ENCODE measurements at regions not wholly inside any gene's neighbourhood (a gene's known extent, or its start where the extent isn't known, plus 50 kb on each side); places are given as distances from the start of the nearest gene placed in this dataset.

DNA sequence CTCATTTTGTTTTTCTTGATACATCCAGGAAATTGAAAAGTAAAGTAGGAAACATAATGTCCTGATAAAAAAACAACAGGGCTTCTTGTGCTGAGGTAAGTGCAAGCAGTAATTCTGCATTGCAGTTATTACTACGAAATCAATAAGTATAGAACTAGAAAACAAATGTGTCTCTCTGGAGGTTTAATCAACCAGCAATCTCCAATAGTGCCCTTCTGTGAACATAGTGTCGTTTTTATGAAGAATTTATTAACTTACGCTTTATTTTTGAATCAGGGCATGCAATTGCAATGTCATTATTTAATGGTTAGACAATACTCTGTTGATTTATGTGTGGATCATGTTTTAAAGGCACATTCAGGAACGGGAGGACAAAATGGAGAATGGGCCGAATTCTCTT lies 494.1 kb upstream of the NOVA1 start:
- DNase-seq (ENCODE audit: low spot score): no peak

DNA sequence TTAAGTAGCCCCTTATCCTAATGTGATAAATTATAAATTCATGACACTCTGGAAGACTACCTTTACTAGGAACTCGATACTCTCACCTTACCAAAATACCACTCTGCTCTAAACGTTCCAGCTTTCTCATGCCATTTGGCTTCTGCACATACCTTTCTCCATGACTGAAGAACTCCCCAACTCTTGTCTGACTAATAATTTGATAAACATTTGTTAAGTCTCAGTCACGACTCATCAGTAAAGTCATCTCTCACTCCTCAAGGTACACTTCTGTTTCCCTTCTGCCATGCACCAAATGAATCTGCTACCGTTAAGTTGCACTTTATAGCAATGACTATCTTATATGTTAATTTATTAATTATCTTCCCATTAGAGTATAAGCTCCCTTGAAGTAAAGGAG lies 498.3 kb upstream of the NOVA1 start:
- no peak for DNase-seq (ENCODE audit: low spot score)

DNA sequence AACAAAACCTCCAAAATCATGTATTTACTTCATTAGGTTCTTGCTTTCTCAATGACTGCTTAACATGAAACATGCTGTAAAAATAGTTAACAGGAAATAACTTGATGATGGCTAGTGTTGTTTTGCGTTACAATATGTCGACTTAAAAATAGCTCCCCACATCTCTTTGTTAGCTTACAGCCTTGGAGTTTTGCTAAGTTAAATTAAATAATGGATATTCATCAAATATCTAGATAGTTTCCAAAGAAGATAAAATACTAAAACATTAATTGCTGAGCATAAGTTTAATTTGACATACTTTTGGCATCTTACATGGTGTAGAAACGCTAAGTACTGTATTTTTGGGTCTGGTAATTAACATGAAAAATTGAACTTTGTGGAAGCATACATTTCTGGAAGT lies 500.6 kb upstream of the NOVA1 start:
- no peak for DNase-seq (ENCODE audit: low spot score)

DNA sequence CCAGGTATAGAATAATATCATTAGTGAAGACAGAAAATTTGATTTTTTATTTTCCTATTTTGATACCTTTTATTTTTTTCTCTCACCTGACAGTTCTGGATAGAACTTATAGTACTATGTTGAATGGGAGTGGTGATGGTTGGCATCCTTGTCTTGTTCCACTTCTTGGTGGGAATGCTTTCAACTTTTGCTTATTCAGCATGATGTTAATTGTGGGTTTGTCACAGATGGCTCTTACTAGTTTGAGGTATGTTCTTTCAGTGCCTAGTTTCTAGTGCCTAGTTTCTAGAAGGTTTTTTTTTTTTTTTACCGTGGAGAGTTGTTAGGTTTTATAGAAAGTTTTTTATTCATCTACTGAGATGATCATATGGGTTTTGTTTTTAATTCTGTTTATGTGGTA lies 516.3 kb upstream of the NOVA1 start:
- DNase-seq (ENCODE audit: low spot score): no peak

DNA sequence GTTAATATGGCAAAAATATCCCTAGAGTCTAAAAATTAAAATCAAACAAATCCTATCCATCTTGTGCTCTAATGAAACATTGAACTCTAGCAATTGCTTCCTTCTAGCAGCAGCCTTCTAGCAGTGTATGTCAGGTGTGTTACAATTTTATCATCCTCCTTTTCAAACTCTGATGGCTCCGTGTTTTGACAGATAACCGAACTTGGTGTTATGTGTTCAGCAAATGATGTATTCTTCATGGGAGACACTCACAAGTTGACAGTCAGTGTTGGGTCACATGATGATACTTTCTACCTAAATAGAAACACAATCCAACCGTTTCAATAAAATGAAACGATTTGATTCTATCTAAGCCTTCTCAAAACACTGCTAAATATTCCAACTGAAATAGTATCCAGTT lies 525.3 kb upstream of the NOVA1 start:
- no peak for DNase-seq (ENCODE audit: low spot score)

DNA sequence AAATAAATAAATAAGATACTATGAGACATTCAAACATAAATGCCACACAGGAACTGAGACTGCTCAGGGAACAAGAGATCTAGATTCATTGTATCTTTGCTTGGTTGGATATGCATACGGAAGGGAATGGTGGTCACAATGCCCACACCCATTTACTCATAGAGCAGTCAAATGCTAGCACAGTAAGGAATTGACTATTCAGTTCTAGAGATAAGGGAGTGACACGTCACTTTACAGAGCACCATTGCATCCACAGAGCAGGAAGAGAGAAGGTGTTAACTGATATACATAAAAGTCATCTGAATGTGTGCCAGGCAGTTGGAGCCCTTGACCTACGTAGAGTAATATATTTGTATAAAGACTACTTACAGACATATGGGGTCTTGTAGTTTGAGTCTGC lies 530.0 kb upstream of the NOVA1 start:
- no peak for DNase-seq (ENCODE audit: low spot score)

DNA sequence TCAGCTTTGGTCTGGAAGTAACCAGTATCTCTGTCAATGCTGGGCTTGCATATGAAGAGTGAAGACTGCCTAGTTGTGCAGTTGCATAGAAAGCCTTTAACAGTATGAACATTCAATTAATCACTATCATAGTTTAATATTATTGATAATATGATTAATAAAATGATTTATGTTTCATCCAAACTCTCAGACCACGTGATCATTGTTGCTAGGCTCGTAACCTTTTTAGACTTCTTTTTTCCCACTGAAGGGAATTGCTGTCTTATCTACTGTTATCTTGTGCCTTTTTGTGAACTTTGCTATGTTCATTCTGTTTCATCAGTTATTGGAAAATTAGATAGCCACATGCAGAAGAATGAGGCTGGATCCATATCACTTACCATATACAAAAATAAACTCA lies 536.4 kb upstream of the NOVA1 start:
- no peak for DNase-seq (ENCODE audit: low spot score)

DNA sequence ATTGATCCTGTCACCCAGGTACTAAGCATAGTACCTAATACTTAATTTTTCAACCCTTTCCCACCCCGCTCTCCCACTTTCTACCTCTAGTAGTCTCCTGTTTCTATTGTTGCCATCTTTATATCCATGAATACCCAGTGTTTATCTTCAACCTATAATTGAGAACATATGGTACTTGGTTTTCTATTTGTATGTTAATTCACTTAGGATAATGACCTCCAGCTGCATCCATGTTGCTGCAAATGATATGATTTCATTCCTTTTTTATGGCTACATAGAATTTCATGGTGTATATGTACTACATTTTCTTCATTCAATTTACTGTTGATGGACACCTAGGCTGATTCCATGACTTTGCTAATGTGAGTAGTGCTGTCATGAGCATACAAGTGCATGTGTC lies 547.3 kb upstream of the NOVA1 start:
- no peak for DNase-seq (ENCODE audit: low spot score)

DNA sequence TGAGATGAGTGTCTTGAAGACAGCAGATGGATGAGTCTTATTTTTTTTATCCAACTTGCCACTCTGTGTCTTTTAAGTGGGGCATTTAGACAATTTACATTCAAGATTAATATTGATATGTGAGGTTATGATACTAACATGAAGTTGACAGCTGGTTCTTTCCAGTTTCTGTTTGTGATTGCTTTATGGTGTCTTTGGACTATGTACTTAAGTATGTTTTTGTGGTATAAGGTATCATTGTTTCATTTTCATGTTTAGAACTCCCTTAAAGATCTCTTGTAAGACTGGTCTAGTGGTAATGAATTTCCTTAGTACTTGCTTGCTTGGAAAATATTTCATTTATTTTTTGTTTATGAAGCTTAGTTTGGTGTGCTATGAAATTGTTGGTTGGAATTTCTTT lies 550.3 kb upstream of the NOVA1 start:
- DNase-seq (ENCODE audit: low spot score): no peak

DNA sequence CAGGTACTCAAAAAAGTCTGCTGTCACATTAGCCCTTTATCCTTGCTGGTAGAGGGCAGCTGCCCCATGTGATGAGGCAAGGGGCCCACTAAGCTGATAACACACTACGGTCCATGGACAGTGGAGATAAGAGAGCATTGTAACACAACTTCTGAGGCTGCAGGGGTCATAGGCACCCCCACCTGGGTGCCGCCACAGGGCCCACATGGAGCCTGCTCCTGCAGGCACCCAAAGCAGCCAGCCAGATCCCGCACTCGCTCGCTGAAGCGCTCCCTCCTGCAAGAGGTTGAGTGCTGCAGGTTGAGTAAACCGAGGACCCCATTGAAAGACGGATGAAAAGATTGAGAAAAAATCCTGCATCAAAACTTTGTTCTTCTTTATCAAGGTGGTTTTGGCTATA lies 566.3 kb upstream of the NOVA1 start:
- no peak for DNase-seq (ENCODE audit: low spot score)

DNA sequence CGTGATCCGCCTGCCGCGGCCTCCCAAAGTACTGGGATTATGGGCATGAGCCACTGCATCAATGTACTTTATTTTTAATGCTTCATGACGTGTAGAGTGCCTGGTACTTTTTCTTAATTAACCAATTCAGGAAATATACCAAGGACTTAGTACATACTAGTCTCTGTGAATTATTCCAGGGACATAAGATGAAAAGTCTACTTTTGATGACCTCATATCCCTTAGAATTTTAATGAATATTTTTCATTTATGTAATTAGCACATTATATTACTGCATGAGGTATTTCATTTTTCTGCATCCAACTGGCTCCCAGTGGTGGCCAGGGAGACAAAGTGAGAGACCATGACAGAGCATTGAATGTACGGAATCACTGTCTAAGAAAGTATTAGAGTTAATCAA lies 577.7 kb upstream of the NOVA1 start:
- DNase-seq (ENCODE audit: low spot score): no peak

DNA sequence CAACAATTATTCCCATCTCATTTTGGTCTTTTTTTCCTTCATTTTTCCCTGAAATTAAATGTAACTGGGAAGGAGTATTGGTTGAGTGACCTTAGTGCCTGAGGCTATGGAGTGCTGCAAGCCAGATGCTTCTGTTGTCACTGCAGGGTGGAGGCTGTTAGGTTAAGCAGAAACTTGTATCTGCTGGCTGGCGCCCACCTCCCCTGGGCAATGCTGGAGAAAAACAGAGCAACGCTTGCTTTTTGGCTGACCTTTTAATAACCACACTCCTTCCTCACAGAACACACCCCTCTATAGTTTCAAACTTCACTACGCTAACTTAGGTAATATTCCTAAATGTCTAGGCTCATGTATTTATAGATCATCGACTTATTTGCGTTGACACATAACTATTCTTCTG lies 583.5 kb upstream of the NOVA1 start:
- no peak for DNase-seq (ENCODE audit: low spot score)

DNA sequence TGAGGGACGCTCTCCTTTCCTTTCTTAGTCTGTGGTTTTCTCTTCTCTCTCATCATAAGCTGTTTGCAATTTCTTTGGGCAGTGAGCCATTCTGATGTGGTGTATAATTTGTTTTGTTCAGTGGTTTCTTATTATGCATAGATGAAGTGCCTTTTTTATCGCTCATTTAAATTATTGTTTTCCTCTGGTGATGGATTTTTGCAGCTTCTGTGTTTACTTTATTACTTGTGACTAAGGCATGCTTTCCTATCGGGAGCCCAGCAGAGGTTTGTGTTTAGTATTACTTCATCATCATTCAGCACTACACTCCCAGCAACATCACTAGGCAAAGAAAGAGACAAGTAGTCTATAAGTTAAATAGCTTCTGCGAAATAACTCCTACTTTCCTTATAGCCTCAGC lies 586.6 kb upstream of the NOVA1 start:
- DNase-seq (ENCODE audit: low spot score): no peak

DNA sequence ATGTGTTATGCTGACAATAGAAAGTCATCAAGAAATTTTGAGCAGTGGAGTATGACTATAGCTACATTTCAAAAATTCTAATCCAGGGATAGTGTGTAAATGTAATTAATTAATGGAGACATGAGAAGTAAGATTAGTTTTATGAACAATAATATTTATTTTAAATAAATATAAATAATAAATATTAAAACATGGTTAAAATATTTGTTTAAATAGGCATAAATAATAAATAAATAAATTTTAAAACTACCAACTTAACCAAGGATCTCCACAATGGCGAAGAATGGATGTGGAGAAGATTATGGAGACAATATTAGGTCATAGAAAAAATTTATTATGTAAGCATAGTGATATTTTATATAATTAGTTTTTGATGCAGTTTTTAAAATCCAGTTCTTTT lies 588.2 kb upstream of the NOVA1 start:
- no peak for DNase-seq (ENCODE audit: low spot score)

DNA sequence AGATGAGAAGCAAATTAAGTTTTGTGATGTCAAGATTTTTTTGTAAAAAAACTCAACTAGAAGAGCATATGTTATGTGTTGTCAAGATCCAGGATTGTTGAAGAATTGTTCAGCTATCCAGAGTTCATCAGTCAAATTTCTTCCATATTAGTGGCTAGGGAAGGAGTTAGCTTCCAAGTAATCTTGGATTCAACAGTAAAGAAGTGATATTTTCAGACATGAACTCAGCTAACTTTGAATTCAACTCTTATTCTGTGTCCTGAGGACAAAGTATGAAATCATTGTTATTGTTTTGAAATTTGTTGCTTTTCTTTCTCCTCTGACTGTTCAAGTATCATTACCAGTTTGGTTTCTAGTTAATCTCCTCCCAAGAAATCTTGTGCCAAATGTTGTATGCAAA lies 589.3 kb upstream of the NOVA1 start:
- DNase-seq (ENCODE audit: low spot score): no peak

DNA sequence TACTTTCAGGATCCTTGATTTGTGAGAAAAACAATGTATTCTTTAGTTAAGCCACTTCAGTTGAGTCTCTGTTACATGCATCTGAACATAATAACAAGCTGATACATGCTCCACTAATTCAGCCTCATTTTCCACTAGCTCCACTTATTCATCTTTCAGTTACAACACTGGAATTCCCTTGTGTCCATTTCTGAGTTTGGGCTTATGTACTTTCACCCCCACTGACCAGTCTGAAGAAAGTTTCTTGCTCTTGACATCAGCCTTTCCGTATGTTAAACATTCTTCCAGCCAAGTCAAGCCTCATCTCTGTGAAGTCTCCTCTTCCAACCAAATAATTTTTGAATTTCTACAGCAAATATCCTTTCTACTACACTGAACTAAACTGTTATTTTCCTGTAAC lies 592.5 kb upstream of the NOVA1 start:
- no peak for DNase-seq (ENCODE audit: low spot score)

DNA sequence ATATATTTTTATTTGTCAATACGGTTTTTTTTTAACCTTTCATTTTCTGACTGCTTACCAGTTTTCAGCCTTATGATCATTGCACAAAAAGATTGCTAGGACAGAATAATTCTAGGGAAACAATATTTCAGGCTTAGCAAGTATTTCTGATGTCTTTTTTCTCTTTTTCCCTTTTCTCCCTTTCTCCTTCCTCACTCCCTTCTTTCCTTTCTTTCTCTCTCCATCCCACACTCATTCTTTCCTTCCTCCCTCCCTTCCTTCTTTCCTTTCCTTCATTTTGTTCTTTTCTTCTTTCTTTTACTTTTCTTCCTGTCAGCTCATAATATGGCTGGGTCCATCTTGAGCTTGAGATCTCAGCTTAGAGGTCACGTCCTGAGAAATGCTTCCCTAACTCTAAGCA lies 601.4 kb upstream of the NOVA1 start:
- no peak for DNase-seq (ENCODE audit: low spot score)

DNA sequence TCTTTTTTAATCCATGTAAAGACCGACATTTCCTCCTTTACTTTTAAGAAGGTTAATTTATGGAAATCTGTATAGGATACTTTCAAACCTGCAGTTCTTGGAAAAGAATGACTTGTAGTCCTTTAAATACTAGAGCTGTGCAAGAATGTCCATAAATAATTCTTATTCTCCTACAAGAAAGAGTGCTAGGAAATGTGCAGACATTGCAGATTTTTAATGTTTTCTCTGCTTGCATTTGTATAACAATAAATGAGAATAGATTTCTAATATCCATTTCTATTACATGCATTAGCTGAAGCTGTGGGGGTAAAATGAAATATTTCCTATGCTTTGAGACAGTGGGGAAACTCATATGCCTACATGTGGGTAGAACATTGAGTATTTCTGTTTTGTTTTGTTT lies 607.2 kb upstream of the NOVA1 start:
- no peak for DNase-seq (ENCODE audit: low spot score)

DNA sequence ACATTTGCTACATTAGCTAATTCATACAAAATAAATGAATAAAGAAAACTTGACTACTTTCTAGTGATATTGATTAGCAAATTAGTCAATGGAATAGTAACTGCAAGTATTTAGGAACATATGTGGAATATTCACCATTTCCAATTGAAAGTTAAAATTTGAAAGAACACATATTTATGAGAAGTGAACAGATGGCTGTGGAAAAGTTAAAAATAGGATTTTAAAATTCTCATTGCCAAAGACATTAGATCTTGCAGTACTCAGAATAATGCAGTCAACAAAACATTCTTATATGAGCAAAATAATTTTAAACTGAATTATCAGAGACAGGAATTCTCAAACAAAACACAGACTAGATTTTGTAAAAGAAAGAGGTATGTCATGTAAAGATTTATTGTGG lies 613.9 kb upstream of the NOVA1 start:
- no peak for DNase-seq (ENCODE audit: low spot score)

DNA sequence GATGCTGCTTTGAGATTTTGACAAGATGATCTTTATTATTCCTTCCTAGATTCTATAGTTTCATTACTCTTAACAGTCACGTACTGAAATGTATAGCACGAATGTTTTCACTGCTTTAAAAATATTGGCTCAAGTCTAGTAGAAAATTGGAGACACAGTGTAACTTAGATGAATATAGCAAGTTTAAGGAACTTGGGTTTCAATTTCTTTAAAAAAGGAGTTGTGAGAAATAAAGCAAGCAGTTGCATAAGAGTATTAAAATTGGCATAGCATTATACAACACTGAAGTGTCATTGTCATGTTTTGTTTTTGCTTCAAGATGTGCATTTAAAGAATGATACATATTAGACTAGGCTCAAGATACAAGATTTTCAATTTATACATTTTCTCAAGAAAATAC lies 624.8 kb upstream of the NOVA1 start:
- DNase-seq (ENCODE audit: low spot score): no peak

DNA sequence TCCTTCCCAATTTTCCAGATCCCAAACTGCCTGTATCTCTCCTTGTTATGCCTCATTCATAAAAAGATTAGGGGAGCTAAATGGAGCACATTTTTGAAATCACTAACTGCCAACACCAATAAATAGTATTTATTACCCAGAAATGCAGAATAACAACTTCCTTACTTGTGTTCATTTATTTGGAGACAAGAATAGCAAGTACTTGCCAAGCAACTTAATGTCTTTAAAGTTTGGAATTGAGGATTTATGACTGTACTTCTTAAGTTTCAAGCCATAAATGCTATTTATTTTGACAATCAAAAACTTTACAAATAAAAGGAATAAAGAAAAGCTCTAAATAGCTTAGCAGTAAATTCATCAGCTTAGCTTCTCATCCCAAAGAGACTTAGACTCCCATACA lies 626.1 kb upstream of the NOVA1 start:
- DNase-seq (ENCODE audit: low spot score): no peak

DNA sequence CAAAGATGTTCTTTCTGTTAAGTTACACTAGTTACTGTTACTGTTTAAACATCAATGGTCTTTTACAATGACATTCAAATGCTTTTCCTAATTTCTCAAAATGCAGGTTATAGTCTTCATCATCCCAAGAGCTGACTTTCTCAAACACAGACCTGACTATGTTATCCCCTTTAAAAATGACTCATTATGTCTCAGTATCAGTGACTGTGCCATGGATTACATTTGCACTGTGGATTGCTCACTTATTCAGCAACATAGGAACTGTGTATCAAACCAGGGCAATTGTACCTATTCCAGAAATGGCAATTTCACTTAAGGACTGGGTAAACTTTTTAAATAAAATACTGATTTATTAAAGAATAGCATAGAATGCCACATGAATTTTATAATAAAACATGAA lies 630.2 kb upstream of the NOVA1 start:
- DNase-seq (ENCODE audit: low spot score): no peak

DNA sequence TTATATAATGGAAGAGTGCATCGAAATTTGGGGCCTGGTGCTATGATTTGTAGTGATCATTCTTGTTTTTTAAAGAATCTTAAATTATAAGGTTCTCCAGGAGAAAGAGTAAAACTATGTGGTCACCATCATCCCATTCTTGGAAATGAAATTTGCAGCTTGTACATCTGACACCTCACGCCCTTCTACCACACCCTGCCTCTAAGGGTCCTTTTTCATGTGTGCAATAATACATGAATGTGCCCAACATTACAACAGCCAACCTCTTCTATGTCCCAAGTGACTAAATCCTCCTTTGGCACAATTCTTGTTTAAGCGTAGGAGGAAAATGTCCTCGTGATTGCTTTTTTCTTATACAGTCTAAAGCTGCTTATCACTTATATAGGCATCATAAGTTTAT lies 636.5 kb upstream of the NOVA1 start:
- DNase-seq (ENCODE audit: low spot score): no peak

DNA sequence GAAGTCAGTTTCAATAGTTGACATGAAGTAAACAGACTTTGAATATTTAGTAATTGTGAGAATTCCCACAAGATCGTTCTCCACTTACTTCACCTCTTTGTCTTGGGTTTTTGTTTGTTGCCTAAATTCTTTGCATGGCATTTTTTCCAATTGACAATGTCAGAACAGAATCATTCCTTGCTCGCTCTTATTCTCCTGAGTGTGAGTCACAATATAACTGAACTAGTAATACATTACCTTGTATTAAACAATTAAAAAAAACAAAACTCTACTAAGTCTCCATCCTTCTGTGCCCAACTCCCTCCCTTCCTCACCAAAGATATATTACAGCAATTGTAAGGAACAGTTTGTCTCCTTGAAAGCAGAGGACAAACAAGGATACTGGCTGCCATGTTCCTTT lies 638.8 kb upstream of the NOVA1 start:
- DNase-seq (ENCODE audit: low spot score): no peak

DNA sequence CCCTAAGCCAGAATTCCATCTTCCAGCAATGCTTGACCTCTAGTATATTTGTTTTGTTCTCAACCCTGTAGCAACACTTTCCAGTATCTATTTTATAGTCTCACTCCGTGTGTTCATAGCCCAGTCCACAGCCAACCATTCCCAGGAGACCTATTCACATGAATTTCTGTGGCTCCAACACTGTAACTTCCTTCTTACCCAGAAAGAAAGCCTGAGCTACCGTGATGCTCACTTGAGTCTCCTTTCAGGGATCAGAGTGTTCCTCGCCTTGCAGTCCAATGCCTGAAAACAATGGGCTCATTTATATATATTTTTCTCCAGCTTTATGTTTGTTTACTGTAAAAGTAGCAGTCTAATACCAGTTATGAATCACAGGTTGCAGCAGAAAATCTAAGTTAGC lies 645.0 kb upstream of the NOVA1 start:
- DNase-seq (ENCODE audit: low spot score): no peak

DNA sequence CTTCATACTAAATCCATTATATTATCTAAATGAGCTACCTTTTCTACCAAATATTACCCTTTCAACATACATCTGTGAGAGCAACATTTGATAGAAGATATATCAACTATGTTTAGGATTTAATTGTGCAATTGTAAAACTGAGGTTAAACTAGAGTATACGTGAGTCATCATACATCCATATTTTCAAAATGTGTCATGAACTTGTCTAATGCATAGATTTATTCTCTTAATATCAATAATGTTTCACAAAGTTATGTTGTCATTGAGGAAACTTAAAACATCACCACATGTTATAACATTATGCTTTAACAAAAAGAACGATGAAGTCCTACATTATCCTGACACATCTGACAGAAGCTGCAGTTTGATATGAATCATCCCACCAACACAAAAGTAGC lies 645.5 kb upstream of the NOVA1 start:
- no peak for DNase-seq (ENCODE audit: low spot score)

Data from GM03348 (cell line).